ENCODE measurements at regions not wholly inside any gene's neighbourhood (a gene's known extent, or its start where the extent isn't known, plus 50 kb on each side); places are given as distances from the start of the nearest gene placed in this dataset.

DNA sequence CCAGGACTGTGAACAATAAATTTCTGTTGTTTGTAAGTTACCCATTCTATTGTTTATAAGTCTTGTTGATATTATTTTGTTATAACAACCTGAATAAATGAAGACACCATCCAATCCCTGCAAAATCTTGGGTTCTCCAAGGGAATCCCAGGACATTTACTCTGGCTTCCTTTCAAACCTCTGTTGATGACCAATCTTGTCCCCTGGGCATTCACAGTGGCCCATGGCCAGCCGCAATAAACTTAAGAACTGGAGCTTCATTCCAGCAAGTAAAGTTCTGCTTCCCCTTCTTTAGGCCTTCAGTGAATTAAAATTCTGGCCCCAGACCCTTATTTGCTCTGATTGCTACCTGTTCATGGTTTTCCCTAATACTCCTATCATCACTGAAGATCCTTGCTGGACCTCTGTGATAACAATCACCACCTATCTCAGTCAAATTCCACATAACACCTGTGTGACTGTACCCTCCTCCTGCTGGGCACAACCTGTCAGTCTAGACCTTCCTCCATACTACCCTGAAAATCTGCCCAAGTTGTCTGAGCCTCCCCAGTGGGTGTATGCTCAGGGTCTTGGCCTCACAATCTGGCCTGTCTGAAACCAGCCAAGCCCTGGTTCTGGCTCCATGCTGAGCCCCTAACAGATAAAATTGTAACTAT, 153.1 kb downstream of the SEMA6D start:
- ChIA-PET POLR2A (no interaction called here), CTCF (interaction anchor here (0.9 kb wide), 1 partner anchor 153 kb away, joined by 3 read pairs; the partner anchor contains the start of gene SEMA6D)
- ATAC-seq (no peak), DNase-seq (ENCODE audit: low spot score) (no peak)
- Mint-ChIP-seq H3K36me3 (peaks cover 2% of the 10 kb centered on the region; the same call in 1 of the 2 replicates), H3K4me3 (no peak overlapping the region), H3K4me1 (no peaks in the 10 kb centered on the region), H3K27me3 (ENCODE audit: low read depth) (peaks cover 4% of the 10 kb centered on the region), H3K27ac (no peak overlapping the region; the same call in 1 of the 2 replicates), H3K9me3 (peaks cover 35% of the 10 kb centered on the region)
- TF ChIP-seq ESRRA (CRISPR knock-in tag; IDR thresholded peaks at IDR 0.05; ENCODE audit: borderline replicate concordance) (no peak), NR3C1 (CRISPR knock-in tag; conservative IDR thresholded peaks at IDR 0.05; ENCODE audit: low read depth) (no peak), NFYB (CRISPR knock-in tag; conservative IDR thresholded peaks at IDR 0.05; ENCODE audit: low read depth) (no peak), CBFB (CRISPR knock-in tag; IDR thresholded peaks at IDR 0.05; ENCODE audit: low read depth) (no peak), SMAD3 (CRISPR knock-in tag; IDR thresholded peaks at IDR 0.05; ENCODE audit: borderline replicate concordance) (no peak), GTF2I (CRISPR knock-in tag; conservative IDR thresholded peaks at IDR 0.05) (no peak), FOXK1 (CRISPR knock-in tag; IDR thresholded peaks at IDR 0.05) (no peak), NFATC4 (CRISPR knock-in tag; IDR thresholded peaks at IDR 0.05) (no peak), ZNF219 (CRISPR knock-in tag; IDR thresholded peaks at IDR 0.05; ENCODE audit: borderline replicate concordance) (no peak)
- TF ChIP-seq, protein P1, sequence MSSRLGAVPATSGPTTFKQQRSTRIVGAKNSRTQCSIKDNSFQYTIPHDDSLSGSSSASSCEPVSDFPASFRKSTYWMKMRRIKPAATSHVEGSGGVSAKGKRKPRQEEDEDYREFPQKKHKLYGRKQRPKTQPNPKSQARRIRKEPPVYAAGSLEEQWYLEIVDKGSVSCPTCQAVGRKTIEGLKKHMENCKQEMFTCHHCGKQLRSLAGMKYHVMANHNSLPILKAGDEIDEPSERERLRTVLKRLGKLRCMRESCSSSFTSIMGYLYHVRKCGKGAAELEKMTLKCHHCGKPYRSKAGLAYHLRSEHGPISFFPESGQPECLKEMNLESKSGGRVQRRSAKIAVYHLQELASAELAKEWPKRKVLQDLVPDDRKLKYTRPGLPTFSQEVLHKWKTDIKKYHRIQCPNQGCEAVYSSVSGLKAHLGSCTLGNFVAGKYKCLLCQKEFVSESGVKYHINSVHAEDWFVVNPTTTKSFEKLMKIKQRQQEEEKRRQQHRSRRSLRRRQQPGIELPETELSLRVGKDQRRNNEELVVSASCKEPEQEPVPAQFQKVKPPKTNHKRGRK (CRISPR knock-in tag; IDR thresholded peaks at IDR 0.05; ENCODE audit: borderline replicate concordance) = no peak
- TF ChIP-seq, protein P2, sequence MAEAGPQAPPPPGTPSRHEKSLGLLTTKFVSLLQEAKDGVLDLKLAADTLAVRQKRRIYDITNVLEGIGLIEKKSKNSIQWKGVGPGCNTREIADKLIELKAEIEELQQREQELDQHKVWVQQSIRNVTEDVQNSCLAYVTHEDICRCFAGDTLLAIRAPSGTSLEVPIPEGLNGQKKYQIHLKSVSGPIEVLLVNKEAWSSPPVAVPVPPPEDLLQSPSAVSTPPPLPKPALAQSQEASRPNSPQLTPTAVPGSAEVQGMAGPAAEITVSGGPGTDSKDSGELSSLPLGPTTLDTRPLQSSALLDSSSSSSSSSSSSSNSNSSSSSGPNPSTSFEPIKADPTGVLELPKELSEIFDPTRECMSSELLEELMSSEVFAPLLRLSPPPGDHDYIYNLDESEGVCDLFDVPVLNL (CRISPR knock-in tag; IDR thresholded peaks at IDR 0.05; ENCODE audit: borderline replicate concordance, low read depth) = no peak
- TF ChIP-seq, protein P3, sequence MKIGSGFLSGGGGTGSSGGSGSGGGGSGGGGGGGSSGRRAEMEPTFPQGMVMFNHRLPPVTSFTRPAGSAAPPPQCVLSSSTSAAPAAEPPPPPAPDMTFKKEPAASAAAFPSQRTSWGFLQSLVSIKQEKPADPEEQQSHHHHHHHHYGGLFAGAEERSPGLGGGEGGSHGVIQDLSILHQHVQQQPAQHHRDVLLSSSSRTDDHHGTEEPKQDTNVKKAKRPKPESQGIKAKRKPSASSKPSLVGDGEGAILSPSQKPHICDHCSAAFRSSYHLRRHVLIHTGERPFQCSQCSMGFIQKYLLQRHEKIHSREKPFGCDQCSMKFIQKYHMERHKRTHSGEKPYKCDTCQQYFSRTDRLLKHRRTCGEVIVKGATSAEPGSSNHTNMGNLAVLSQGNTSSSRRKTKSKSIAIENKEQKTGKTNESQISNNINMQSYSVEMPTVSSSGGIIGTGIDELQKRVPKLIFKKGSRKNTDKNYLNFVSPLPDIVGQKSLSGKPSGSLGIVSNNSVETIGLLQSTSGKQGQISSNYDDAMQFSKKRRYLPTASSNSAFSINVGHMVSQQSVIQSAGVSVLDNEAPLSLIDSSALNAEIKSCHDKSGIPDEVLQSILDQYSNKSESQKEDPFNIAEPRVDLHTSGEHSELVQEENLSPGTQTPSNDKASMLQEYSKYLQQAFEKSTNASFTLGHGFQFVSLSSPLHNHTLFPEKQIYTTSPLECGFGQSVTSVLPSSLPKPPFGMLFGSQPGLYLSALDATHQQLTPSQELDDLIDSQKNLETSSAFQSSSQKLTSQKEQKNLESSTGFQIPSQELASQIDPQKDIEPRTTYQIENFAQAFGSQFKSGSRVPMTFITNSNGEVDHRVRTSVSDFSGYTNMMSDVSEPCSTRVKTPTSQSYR (CRISPR knock-in tag; IDR thresholded peaks at IDR 0.05) = no peak
- TF ChIP-seq, protein P4, sequence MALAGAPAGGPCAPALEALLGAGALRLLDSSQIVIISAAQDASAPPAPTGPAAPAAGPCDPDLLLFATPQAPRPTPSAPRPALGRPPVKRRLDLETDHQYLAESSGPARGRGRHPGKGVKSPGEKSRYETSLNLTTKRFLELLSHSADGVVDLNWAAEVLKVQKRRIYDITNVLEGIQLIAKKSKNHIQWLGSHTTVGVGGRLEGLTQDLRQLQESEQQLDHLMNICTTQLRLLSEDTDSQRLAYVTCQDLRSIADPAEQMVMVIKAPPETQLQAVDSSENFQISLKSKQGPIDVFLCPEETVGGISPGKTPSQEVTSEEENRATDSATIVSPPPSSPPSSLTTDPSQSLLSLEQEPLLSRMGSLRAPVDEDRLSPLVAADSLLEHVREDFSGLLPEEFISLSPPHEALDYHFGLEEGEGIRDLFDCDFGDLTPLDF (CRISPR knock-in tag; IDR thresholded peaks at IDR 0.05) = no peak
- TF ChIP-seq, protein P5, sequence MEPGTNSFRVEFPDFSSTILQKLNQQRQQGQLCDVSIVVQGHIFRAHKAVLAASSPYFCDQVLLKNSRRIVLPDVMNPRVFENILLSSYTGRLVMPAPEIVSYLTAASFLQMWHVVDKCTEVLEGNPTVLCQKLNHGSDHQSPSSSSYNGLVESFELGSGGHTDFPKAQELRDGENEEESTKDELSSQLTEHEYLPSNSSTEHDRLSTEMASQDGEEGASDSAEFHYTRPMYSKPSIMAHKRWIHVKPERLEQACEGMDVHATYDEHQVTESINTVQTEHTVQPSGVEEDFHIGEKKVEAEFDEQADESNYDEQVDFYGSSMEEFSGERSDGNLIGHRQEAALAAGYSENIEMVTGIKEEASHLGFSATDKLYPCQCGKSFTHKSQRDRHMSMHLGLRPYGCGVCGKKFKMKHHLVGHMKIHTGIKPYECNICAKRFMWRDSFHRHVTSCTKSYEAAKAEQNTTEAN (CRISPR knock-in tag; IDR thresholded peaks at IDR 0.05) = no peak
- TF ChIP-seq, protein P6, sequence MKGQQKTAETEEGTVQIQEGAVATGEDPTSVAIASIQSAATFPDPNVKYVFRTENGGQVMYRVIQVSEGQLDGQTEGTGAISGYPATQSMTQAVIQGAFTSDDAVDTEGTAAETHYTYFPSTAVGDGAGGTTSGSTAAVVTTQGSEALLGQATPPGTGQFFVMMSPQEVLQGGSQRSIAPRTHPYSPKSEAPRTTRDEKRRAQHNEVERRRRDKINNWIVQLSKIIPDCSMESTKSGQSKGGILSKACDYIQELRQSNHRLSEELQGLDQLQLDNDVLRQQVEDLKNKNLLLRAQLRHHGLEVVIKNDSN (CRISPR knock-in tag; IDR thresholded peaks at IDR 0.05) = no peak
- TF ChIP-seq, protein P7, sequence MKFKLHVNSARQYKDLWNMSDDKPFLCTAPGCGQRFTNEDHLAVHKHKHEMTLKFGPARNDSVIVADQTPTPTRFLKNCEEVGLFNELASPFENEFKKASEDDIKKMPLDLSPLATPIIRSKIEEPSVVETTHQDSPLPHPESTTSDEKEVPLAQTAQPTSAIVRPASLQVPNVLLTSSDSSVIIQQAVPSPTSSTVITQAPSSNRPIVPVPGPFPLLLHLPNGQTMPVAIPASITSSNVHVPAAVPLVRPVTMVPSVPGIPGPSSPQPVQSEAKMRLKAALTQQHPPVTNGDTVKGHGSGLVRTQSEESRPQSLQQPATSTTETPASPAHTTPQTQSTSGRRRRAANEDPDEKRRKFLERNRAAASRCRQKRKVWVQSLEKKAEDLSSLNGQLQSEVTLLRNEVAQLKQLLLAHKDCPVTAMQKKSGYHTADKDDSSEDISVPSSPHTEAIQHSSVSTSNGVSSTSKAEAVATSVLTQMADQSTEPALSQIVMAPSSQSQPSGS (CRISPR knock-in tag; IDR thresholded peaks at IDR 0.05; ENCODE audit: borderline replicate concordance, low read depth) = no peak
